ENCODE measurements at regions not wholly inside any gene's neighbourhood (a gene's known extent, or its start where the extent isn't known, plus 50 kb on each side); places are given as distances from the start of the nearest gene placed in this dataset.

DNA sequence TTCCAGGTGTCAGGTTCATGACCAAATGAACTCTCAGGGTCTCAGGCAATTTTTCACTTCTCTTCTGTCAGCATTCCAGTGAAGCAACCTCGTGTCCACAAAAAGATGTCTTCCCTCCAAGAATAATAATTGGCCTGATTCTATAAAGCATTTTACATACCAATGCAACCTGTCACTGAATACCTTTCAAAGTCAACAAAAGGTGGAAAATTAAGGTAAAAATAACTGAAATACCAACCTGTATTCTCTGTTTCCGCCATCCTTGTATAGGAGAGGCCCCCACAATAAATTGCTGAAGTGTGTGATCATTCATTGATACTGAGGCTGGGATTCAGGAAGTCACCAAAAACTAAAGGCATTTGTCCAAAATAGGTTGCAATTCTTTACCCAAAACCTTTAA is 77.4 kb upstream of the TMEM45B start:
- TF ChIP-seq CTCF (IDR thresholded peaks at IDR 0.05) = no peak
- no peak for TF ChIP-seq POLR2A (IDR thresholded peaks at IDR 0.05)

All from sigmoid colon (tissue), 3 donors.